Neural cell (in vitro differentiated cells): ENCODE measurements at regions not wholly inside any gene's neighbourhood (a gene's known extent, or its start where the extent isn't known, plus 50 kb on each side); places are given as distances from the start of the nearest gene placed in this dataset.

ENCODE experiments used
- CTCF ChIP-seq: fragments of 450-650 bp; IDR thresholded peaks from 2 replicates; pipeline ENCODE4 v1.5.1; 2014; ENCODE audit warnings: antibody characterized with exemption, mild to moderate bottlenecking, moderate library complexity; ENCODE audit not compliant: poor library complexity, severe bottlenecking
- POLR2AphosphoS5 ChIP-seq: IDR thresholded peaks from 2 replicates; pipeline ENCODE4 v1.6.1; 2012
- REST ChIP-seq: IDR thresholded peaks from 2 replicates; pipeline ENCODE4 v1.6.1; 2012; ENCODE audit warnings: borderline replicate concordance

GRCh38 chr11:80626721-80627120 lies 1185.9 kb upstream of the TENM4 start:
- TF ChIP-seq POLR2AphosphoS5 (no peak), CTCF (no peak), REST (no peak)
